ENCODE measurements at regions not wholly inside any gene's neighbourhood (a gene's known extent, or its start where the extent isn't known, plus 50 kb on each side); places are given as distances from the start of the nearest gene placed in this dataset.

- H3K9me3 ChIP-seq = peaks cover 14% of the 10 kb centered on the region
- H3K36me3 ChIP-seq = no peaks in the 10 kb centered on the region
- H3K4me2 ChIP-seq = peak overlapping the region; percentile 70
- peak overlapping the region; percentile 32; the same call in 1 of the 2 replicates for H3K27ac ChIP-seq
- no peaks in the 10 kb centered on the region for H4K20me1 ChIP-seq
- no peak overlapping the region for H3K4me3 ChIP-seq
- peaks cover 22% of the 10 kb centered on the region for H3K4me1 ChIP-seq
- no peak overlapping the region for H3K9ac ChIP-seq
- TF ChIP-seq Cebpa-rat (IDR thresholded peaks at IDR 0.05) = no peak
- H3K27me3 ChIP-seq = no peaks in the 10 kb centered on the region
These were observed 318.9 kb upstream of the TRIB2 start for GRCh38 chr2:12397854-12398253.

GRCh38 chr2:12399240-12399639 is 317.5 kb upstream of the TRIB2 start:
- no peak for TF ChIP-seq Cebpa-rat (IDR thresholded peaks at IDR 0.05)
- Histone ChIP-seq H4K20me1 (no peaks in the 10 kb centered on the region), H3K27ac (no peak overlapping the region)

GRCh38 chr2:12400543-12400942 is 316.2 kb upstream of the TRIB2 start:
- Histone ChIP-seq H3K4me2 (no peak overlapping the region), H3K36me3 (no peaks in the 10 kb centered on the region), H3K9me3 (peaks cover 28% of the 10 kb centered on the region), H3K27ac (no peak overlapping the region), H3K4me3 (no peak overlapping the region), H3K4me1 (peaks cover 22% of the 10 kb centered on the region), H3K9ac (no peak overlapping the region), H3K27me3 (no peaks in the 10 kb centered on the region), H4K20me1 (no peaks in the 10 kb centered on the region)
- TF ChIP-seq Cebpa-rat (IDR thresholded peaks at IDR 0.05) = no peak

More at GRCh38 chr2:12399240-12399639, 317.5 kb upstream of the TRIB2 start:
- Histone ChIP-seq H3K9ac (no peak overlapping the region), H3K4me1 (peaks cover 22% of the 10 kb centered on the region), H3K4me2 (no peak overlapping the region), H3K4me3 (no peak overlapping the region), H3K27me3 (no peaks in the 10 kb centered on the region), H3K9me3 (peaks cover 24% of the 10 kb centered on the region), H3K36me3 (no peaks in the 10 kb centered on the region)

- Histone ChIP-seq H3K9me3 (peaks cover 33% of the 10 kb centered on the region), H3K27ac (no peak overlapping the region), H3K27me3 (no peaks in the 10 kb centered on the region), H4K20me1 (no peaks in the 10 kb centered on the region), H3K9ac (no peak overlapping the region), H3K4me2 (no peak overlapping the region), H3K4me3 (no peak overlapping the region), H3K36me3 (no peaks in the 10 kb centered on the region), H3K4me1 (peaks cover 10% of the 10 kb centered on the region)
- no peak for TF ChIP-seq Cebpa-rat (IDR thresholded peaks at IDR 0.05)
These were observed 314.1 kb upstream of the TRIB2 start for GRCh38 chr2:12402440-12403139.

GRCh38 chr2:12404497-12404896 is 312.2 kb upstream of the TRIB2 start:
- Histone ChIP-seq H3K4me1 (no peaks in the 10 kb centered on the region), H3K9ac (no peak overlapping the region), H3K27me3 (no peaks in the 10 kb centered on the region), H3K27ac (no peak overlapping the region), H4K20me1 (no peaks in the 10 kb centered on the region), H3K36me3 (no peaks in the 10 kb centered on the region), H3K4me2 (no peak overlapping the region), H3K4me3 (no peak overlapping the region), H3K9me3 (peaks cover 33% of the 10 kb centered on the region)
- no peak for TF ChIP-seq Cebpa-rat (IDR thresholded peaks at IDR 0.05)

GRCh38 chr2:12407160-12407559 is 309.6 kb upstream of the TRIB2 start:
- H3K9me3 ChIP-seq = peaks cover 43% of the 10 kb centered on the region
- no peaks in the 10 kb centered on the region for H3K36me3 ChIP-seq
- no peaks in the 10 kb centered on the region for H4K20me1 ChIP-seq
- TF ChIP-seq Cebpa-rat (IDR thresholded peaks at IDR 0.05) = no peak
- no peak overlapping the region for H3K4me2 ChIP-seq
- H3K27ac ChIP-seq = no peak overlapping the region
- H3K9ac ChIP-seq = no peak overlapping the region
- no peak overlapping the region for H3K4me3 ChIP-seq
- H3K4me1 ChIP-seq = peaks cover 2% of the 10 kb centered on the region
- no peaks in the 10 kb centered on the region for H3K27me3 ChIP-seq

GRCh38 chr2:12412898-12413305 is 303.8 kb upstream of the TRIB2 start:
- Histone ChIP-seq H3K27ac (peak overlapping the region; percentile 22), H3K9ac (no peak overlapping the region), H4K20me1 (no peaks in the 10 kb centered on the region), H3K9me3 (peaks cover 27% of the 10 kb centered on the region), H3K36me3 (no peaks in the 10 kb centered on the region), H3K27me3 (no peaks in the 10 kb centered on the region), H3K4me1 (peaks cover 20% of the 10 kb centered on the region), H3K4me2 (peak overlapping the region; percentile 39), H3K4me3 (no peak overlapping the region)
- no peak for TF ChIP-seq Cebpa-rat (IDR thresholded peaks at IDR 0.05)

GRCh38 chr2:12415536-12415935 is 301.2 kb upstream of the TRIB2 start:
- Histone ChIP-seq H3K9me3 (peaks cover 26% of the 10 kb centered on the region), H3K27ac (no peak overlapping the region), H3K27me3 (no peaks in the 10 kb centered on the region), H3K9ac (no peak overlapping the region), H3K4me3 (no peak overlapping the region), H3K4me2 (no peak overlapping the region), H3K4me1 (peaks cover 28% of the 10 kb centered on the region), H4K20me1 (no peaks in the 10 kb centered on the region), H3K36me3 (no peaks in the 10 kb centered on the region)
- TF ChIP-seq Cebpa-rat (IDR thresholded peaks at IDR 0.05) = no peak

- Histone ChIP-seq H4K20me1 (no peaks in the 10 kb centered on the region), H3K27ac (no peak overlapping the region), H3K9me3 (peaks cover 16% of the 10 kb centered on the region), H3K27me3 (no peaks in the 10 kb centered on the region), H3K36me3 (no peaks in the 10 kb centered on the region), H3K4me2 (no peak overlapping the region), H3K4me3 (no peak overlapping the region), H3K9ac (no peak overlapping the region), H3K4me1 (peaks cover 28% of the 10 kb centered on the region)
- no peak for TF ChIP-seq Cebpa-rat (IDR thresholded peaks at IDR 0.05)
These were observed 300.1 kb upstream of the TRIB2 start for GRCh38 chr2:12416600-12416999.

- H3K27me3 ChIP-seq = no peaks in the 10 kb centered on the region
- no peak overlapping the region for H3K4me2 ChIP-seq
- TF ChIP-seq Cebpa-rat (IDR thresholded peaks at IDR 0.05) = no peak
- peaks cover 10% of the 10 kb centered on the region; the same call in 1 of the 2 replicates for H3K9me3 ChIP-seq
- H3K9ac ChIP-seq = no peak overlapping the region
- peaks cover 20% of the 10 kb centered on the region for H3K4me1 ChIP-seq
- H3K27ac ChIP-seq = no peak overlapping the region
- no peak overlapping the region for H3K4me3 ChIP-seq
- no peaks in the 10 kb centered on the region for H4K20me1 ChIP-seq
- no peaks in the 10 kb centered on the region for H3K36me3 ChIP-seq
These were observed 298.9 kb upstream of the TRIB2 start for GRCh38 chr2:12417786-12418185.
